HG03521 (cell line): ENCODE measurements at regions not wholly inside any gene's neighbourhood (a gene's known extent, or its start where the extent isn't known, plus 50 kb on each side); places are given as distances from the start of the nearest gene placed in this dataset.
"Not testable (repeated sequence)": the region's sequence is repeated elsewhere in the genome, so short reads cannot be mapped to it uniquely, and the experiment has no call there.

Experiments used
- ATAC-seq: cut with Tn5 transposase; IDR thresholded peaks from one replicate; pipeline ENCODE4 v1.9.1; 2021; ENCODE audit warnings: mild to moderate bottlenecking, moderate library complexity; ENCODE audit not compliant: unreplicated experiment

GRCh38 chr7:17044396-17044795, 162.6 kb upstream of the AGR3 start:
- ATAC-seq = no peak

GRCh38 chr7:17044861-17045260, 163.1 kb upstream of the AGR3 start:
- ATAC-seq = no peak

GRCh38 chr7:17046259-17046658, 164.5 kb upstream of the AGR3 start:
- no peak for ATAC-seq

- ATAC-seq = no peak
Observed at GRCh38 chr7:17046666-17047065, 164.9 kb upstream of the AGR3 start.

- ATAC-seq = not testable (repeated sequence)
Observed at GRCh38 chr7:17053164-17053563, 171.4 kb upstream of the AGR3 start.

GRCh38 chr7:17054206-17054605, 172.4 kb upstream of the AGR3 start:
- ATAC-seq = no peak

GRCh38 chr7:17054836-17055235, 173.1 kb upstream of the AGR3 start:
- no peak for ATAC-seq

- ATAC-seq = no peak
Observed at GRCh38 chr7:17055596-17055995, 173.8 kb upstream of the AGR3 start.

- no peak for ATAC-seq
Observed at GRCh38 chr7:17056491-17057142, 174.8 kb upstream of the AGR3 start.

GRCh38 chr7:17057143-17057509, 175.3 kb upstream of the AGR3 start:
- no peak for ATAC-seq

- ATAC-seq = no peak
Observed at GRCh38 chr7:17058568-17058967, 176.8 kb upstream of the AGR3 start.

GRCh38 chr7:17060051-17060450, 178.3 kb upstream of the AGR3 start:
- no peak for ATAC-seq

GRCh38 chr7:17061443-17061842, 179.7 kb upstream of the AGR3 start:
- no peak for ATAC-seq

GRCh38 chr7:17062151-17063044, 180.6 kb upstream of the AGR3 start:
- no peak for ATAC-seq

GRCh38 chr7:17063045-17063383, 181.2 kb upstream of the AGR3 start:
- ATAC-seq = no peak

- ATAC-seq = no peak
Observed at GRCh38 chr7:17067691-17068090, 185.9 kb upstream of the AGR3 start.

- no peak for ATAC-seq
Observed at GRCh38 chr7:17069146-17069545, 187.4 kb upstream of the AGR3 start.

- ATAC-seq = no peak
Observed at GRCh38 chr7:17070231-17070708, 188.5 kb upstream of the AGR3 start.

GRCh38 chr7:17071866-17072265, 190.1 kb upstream of the AGR3 start:
- ATAC-seq = peak; percentile 75

GRCh38 chr7:17075601-17076255, 193.9 kb upstream of the AGR3 start:
- ATAC-seq = no peak

GRCh38 chr7:17078298-17078697, 196.5 kb upstream of the AGR3 start:
- ATAC-seq = no peak
